ENCODE measurements at regions not wholly inside any gene's neighbourhood (a gene's known extent, or its start where the extent isn't known, plus 50 kb on each side); places are given as distances from the start of the nearest gene placed in this dataset.
"Not testable (repeated sequence)": the region's sequence is repeated elsewhere in the genome, so short reads cannot be mapped to it uniquely, and the experiment has no call there.

- DNase-seq (ENCODE audit: low read depth) = no peak
- no peak for TF ChIP-seq CTCF (IDR thresholded peaks at IDR 0.05; ENCODE audit: control insufficient read depth, insufficient read depth, low read depth, low read length, missing control alignments)
- H3K4me3 ChIP-seq (ENCODE audit: control insufficient read depth, low read depth, low read length) = no peak overlapping the region
Observed at GRCh38 chr17:37815536-37815935, 70.7 kb upstream of the HNF1B start.

GRCh38 chr17:37813751-37814150 is 68.9 kb upstream of the HNF1B start:
- peak; percentile 56 for DNase-seq (ENCODE audit: low read depth)
- TF ChIP-seq CTCF (IDR thresholded peaks at IDR 0.05; ENCODE audit: control insufficient read depth, insufficient read depth, low read depth, low read length, missing control alignments) = no peak
- H3K4me3 ChIP-seq (ENCODE audit: control insufficient read depth, low read depth, low read length) = no peak overlapping the region

- H3K4me3 ChIP-seq (ENCODE audit: control insufficient read depth, low read depth, low read length); DNase-seq (ENCODE audit: low read depth): not testable (repeated sequence)
Observed at GRCh38 chr17:37808846-37809245, 64.0 kb upstream of the HNF1B start.

GRCh38 chr17:37802712-37803416 is 58.0 kb upstream of the HNF1B start:
- TF ChIP-seq CTCF (IDR thresholded peaks at IDR 0.05; ENCODE audit: control insufficient read depth, insufficient read depth, low read depth, low read length, missing control alignments) = no peak
- peak; percentile 44 for DNase-seq (ENCODE audit: low read depth)
- H3K4me3 ChIP-seq (ENCODE audit: control insufficient read depth, low read depth, low read length) = no peak overlapping the region

GRCh38 chr17:37802061-37802595 is 57.3 kb upstream of the HNF1B start:
- no peak overlapping the region for H3K4me3 ChIP-seq (ENCODE audit: control insufficient read depth, low read depth, low read length)
- no peak for TF ChIP-seq CTCF (IDR thresholded peaks at IDR 0.05; ENCODE audit: control insufficient read depth, insufficient read depth, low read depth, low read length, missing control alignments)

GRCh38 chr17:37801171-37801570 is 56.3 kb upstream of the HNF1B start:
- no peak for DNase-seq (ENCODE audit: low read depth)
- TF ChIP-seq CTCF (IDR thresholded peaks at IDR 0.05; ENCODE audit: control insufficient read depth, insufficient read depth, low read depth, low read length, missing control alignments) = no peak
- no peak overlapping the region for H3K4me3 ChIP-seq (ENCODE audit: control insufficient read depth, low read depth, low read length)

More at GRCh38 chr17:37802061-37802595, 57.3 kb upstream of the HNF1B start:
- DNase-seq (ENCODE audit: low read depth) = no peak

- no peak overlapping the region for H3K4me3 ChIP-seq (ENCODE audit: control insufficient read depth, low read depth, low read length)
- no peak for DNase-seq (ENCODE audit: low read depth)
- TF ChIP-seq CTCF (IDR thresholded peaks at IDR 0.05; ENCODE audit: control insufficient read depth, insufficient read depth, low read depth, low read length, missing control alignments) = no peak
Observed at GRCh38 chr17:37797206-37797605, 52.3 kb upstream of the HNF1B start.

All from AG09309 (cell line).